ENCODE measurements at regions not wholly inside any gene's neighbourhood (a gene's known extent, or its start where the extent isn't known, plus 50 kb on each side); places are given as distances from the start of the nearest gene placed in this dataset.
"Not testable (repeated sequence)": the region's sequence is repeated elsewhere in the genome, so short reads cannot be mapped to it uniquely, and the experiment has no call there.

DNA sequence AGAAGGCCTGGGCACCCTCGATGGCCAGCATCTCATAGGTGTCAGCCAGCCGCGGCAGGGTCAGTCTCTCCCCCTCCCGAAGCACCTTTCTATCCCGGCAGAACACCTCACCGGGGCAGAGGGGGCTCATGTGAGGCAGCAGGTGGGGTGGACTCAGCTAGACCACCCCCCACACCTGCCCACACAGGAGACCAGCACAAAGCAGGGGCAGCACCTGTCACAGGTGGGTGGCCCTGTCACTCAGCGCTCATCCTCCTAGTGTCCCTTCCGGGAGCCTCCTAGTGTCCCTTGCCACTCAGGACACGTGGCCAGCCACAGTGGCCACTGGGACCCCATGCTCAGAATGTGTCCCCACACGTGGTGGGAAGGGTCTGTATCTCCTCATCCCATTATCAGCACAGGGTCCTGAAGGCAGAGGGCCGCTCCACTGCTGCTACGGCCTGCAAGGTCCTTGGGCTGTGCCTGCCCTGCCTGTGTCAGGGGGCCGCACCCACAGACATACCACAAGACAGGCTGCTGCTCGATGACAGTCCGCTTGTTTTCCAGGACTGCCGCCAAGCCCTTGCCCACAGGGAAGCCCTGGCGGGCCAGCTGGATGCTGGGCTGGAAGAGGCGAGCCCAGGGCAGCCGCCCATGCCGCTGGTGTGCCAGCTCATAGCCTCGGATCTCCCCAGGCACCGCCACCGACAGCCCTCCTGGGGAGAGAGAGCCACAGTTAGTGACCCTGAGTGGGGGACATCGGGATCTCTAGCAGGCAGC, 167.4 kb upstream of the RIMBP3B start:
- TF ChIP-seq, protein P1, sequence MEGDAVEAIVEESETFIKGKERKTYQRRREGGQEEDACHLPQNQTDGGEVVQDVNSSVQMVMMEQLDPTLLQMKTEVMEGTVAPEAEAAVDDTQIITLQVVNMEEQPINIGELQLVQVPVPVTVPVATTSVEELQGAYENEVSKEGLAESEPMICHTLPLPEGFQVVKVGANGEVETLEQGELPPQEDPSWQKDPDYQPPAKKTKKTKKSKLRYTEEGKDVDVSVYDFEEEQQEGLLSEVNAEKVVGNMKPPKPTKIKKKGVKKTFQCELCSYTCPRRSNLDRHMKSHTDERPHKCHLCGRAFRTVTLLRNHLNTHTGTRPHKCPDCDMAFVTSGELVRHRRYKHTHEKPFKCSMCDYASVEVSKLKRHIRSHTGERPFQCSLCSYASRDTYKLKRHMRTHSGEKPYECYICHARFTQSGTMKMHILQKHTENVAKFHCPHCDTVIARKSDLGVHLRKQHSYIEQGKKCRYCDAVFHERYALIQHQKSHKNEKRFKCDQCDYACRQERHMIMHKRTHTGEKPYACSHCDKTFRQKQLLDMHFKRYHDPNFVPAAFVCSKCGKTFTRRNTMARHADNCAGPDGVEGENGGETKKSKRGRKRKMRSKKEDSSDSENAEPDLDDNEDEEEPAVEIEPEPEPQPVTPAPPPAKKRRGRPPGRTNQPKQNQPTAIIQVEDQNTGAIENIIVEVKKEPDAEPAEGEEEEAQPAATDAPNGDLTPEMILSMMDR (IDR thresholded peaks at IDR 0.05 in 8 of 11, conservative IDR thresholded peaks at IDR 0.05 in 3 of 11) = not testable (repeated sequence)
- TF ChIP-seq POLR2A, POLR2AphosphoS5 (IDR thresholded peaks at IDR 0.05): not testable (repeated sequence)
